IMR-90 (cell line): ENCODE measurements at regions not wholly inside any gene's neighbourhood (a gene's known extent, or its start where the extent isn't known, plus 50 kb on each side); places are given as distances from the start of the nearest gene placed in this dataset.
A peak's percentile ranks its signal among the peaks of the same experiment; 100 is the strongest.

Experiments used
- ATAC-seq: fragments of 200-7000 bp; cut with Tn5 transposase; 2 replicates; pipeline ENCODE4 v1.9.1; 2020; ENCODE audit warnings: low read depth, mild to moderate bottlenecking, moderate library complexity
- BruUV-seq: library from RNA; stranded (reverse); fragments of 400-500 nt; replicated peaks from 2 replicates; lab custom pipeline; 2021; lab: Mats Ljungman, UMichigan
- CTCF ChIA-PET: fragments of 300-600 bp; formaldehyde crosslinking; extraction: SDS; loops from one replicate; lab custom pipeline; 2021; ENCODE audit warnings: antibody characterized with exemption; lab: Yijun Ruan, JAX
- POLR2A ChIA-PET: fragments of 300-600 bp; sonication (Branson Sonifier 250); formaldehyde crosslinking; loops from one replicate; lab custom pipeline; 2022; ENCODE audit warnings: antibody characterized with exemption; ENCODE audit not compliant: unreplicated experiment; lab: Charles Lee
- DNase-seq: peaks from one replicate; pipeline ENCODE4 v3.0.0; 2013
- H2AFZ ChIP-seq: replicated peaks from 2 replicates; pipeline ENCODE3; 2013; ENCODE audit warnings: low read length, mild to moderate bottlenecking; ENCODE audit not compliant: poor library complexity
- H2AK5ac ChIP-seq: 2 replicates; pipeline ENCODE4 v1.6.1; 2013; ENCODE audit warnings: low read depth, low read length, inconsistent platforms
- H2AK9ac ChIP-seq: replicated peaks from 2 replicates; pipeline ENCODE3; 2013; ENCODE audit warnings: mild to moderate bottlenecking, low read depth, low read length, moderate library complexity; ENCODE audit not compliant: poor library complexity
- H2BK120ac ChIP-seq: 2 replicates; pipeline ENCODE4 v1.6.1; 2013; ENCODE audit warnings: low read depth, low read length, inconsistent platforms
- H2BK15ac ChIP-seq: 3 replicates; pipeline ENCODE4 v1.6.1; 2013; ENCODE audit warnings: low read depth, low read length, inconsistent platforms
- H2BK20ac ChIP-seq: 2 replicates; pipeline ENCODE4 v1.6.1; 2013; ENCODE audit warnings: low read depth, mild to moderate bottlenecking, inconsistent platforms, low read length, moderate library complexity
- H2BK5ac ChIP-seq: 2 replicates; pipeline ENCODE4 v1.6.1; 2013; ENCODE audit warnings: mild to moderate bottlenecking, low read depth, low read length, inconsistent platforms; ENCODE audit not compliant: poor library complexity, severe bottlenecking
- H3K14ac ChIP-seq: replicated peaks from 2 replicates; pipeline ENCODE4 v1.6.1; 2013; ENCODE audit warnings: low read depth, low read length, inconsistent platforms
- H3K18ac ChIP-seq: 2 replicates; pipeline ENCODE4 v1.6.1; 2013; ENCODE audit warnings: low read depth, low read length, control low read depth
- H3K23ac ChIP-seq: 2 replicates; pipeline ENCODE4 v1.6.1; 2013; ENCODE audit warnings: low read depth, low read length, inconsistent platforms
- H3K27ac ChIP-seq: 2 replicates; pipeline ENCODE4 v1.5.1; 2013; ENCODE audit warnings: mild to moderate bottlenecking, control low read depth, low read length; ENCODE audit not compliant: insufficient read depth
- H3K27me3 ChIP-seq: 2 replicates; pipeline ENCODE4 v1.6.1; 2013; ENCODE audit warnings: low read length; ENCODE audit not compliant: control insufficient read depth, insufficient read depth
- H3K36me3 ChIP-seq: 2 replicates; pipeline ENCODE4 v1.6.1; 2013; ENCODE audit warnings: low read length, mixed read lengths; ENCODE audit not compliant: control insufficient read depth, insufficient read depth
- H3K4ac ChIP-seq: 2 replicates; pipeline ENCODE4 v1.6.1; 2013; ENCODE audit warnings: low read depth, low read length, inconsistent platforms
- H3K4me1 ChIP-seq: 2 replicates; pipeline ENCODE4 v1.6.1; 2013; ENCODE audit warnings: low read length, mixed read lengths; ENCODE audit not compliant: control insufficient read depth, insufficient read depth
- H3K4me2 ChIP-seq: 2 replicates; pipeline ENCODE4 v1.6.1; 2013; ENCODE audit warnings: low read depth, mild to moderate bottlenecking, control low read depth, low read length, moderate library complexity
- H3K4me3 ChIP-seq: 2 replicates; pipeline ENCODE4 v1.5.1; 2013; ENCODE audit warnings: low read depth, mild to moderate bottlenecking, control low read depth, low read length, moderate library complexity; ENCODE audit not compliant: insufficient read depth
- H3K56ac ChIP-seq: 2 replicates; pipeline ENCODE4 v1.6.1; 2013; ENCODE audit warnings: low read length, inconsistent platforms; ENCODE audit not compliant: insufficient read depth; ENCODE audit errors: extremely low read depth
- H3K79me1 ChIP-seq, 2 experiments: 2 replicates each; pipeline ENCODE4 v1.6.1; 2013; ENCODE audit warnings: low read length in 2 of 2, inconsistent platforms in 1 of 2, low read depth in 1 of 2
- H3K9ac ChIP-seq: 2 replicates; pipeline ENCODE4 v1.6.1; 2013; ENCODE audit warnings: low read depth, low read length, control low read depth
- H3K9me1 ChIP-seq: 2 replicates; pipeline ENCODE4 v1.6.1; 2013; ENCODE audit warnings: low read length, inconsistent platforms; ENCODE audit not compliant: insufficient read depth
- H3K9me3 ChIP-seq: 2 replicates; pipeline ENCODE4 v1.6.1; 2013; ENCODE audit warnings: low read length; ENCODE audit not compliant: control insufficient read depth, insufficient read depth
- H4K20me1 ChIP-seq: 2 replicates; pipeline ENCODE4 v1.6.1; 2013; ENCODE audit warnings: low read length, inconsistent platforms; ENCODE audit not compliant: insufficient read depth
- H4K5ac ChIP-seq: 2 replicates; pipeline ENCODE4 v1.6.1; 2013; ENCODE audit warnings: mild to moderate bottlenecking, low read depth, low read length, control low read depth
- H4K8ac ChIP-seq, 2 experiments: 2 replicates each; pipeline ENCODE4 v1.6.1; 2013; ENCODE audit warnings: low read depth in 2 of 2, low read length in 2 of 2, control low read depth in 1 of 2, inconsistent platforms in 1 of 2
- H4K91ac ChIP-seq: 2 replicates; pipeline ENCODE4 v1.6.1; 2013; ENCODE audit warnings: low read depth, low read length, inconsistent platforms; ENCODE audit not compliant: insufficient read depth
- RFX5 ChIP-seq: IDR thresholded peaks from 2 replicates; pipeline ENCODE4 v1.8.0; 2012; ENCODE audit warnings: low read depth, mild to moderate bottlenecking, low read length, moderate library complexity
- WGBS, 2 experiments: methylation state at CpG; one replicate each; pipeline versions ENCODE4 v1.1.5 to v1.1.7; 2013; ENCODE audit warnings: missing lambda C conversion rate in 2 of 2; ENCODE audit not compliant: insufficient read length in 1 of 2; ENCODE audit errors: extremely low coverage in 2 of 2; 5-methylcytosine and 5-hydroxymethylcytosine counted together
- dilution Hi-C: fragments of 300-500 bp; cut with HindIII; formaldehyde crosslinking; loops from one replicate; pipeline ENCODE4 v1.14.3; 2018; ENCODE audit warnings: low sequenced_read_pairs; ENCODE audit not compliant: unreplicated experiment
- in situ Hi-C: fragments of 300-500 bp; cut with MboI; formaldehyde crosslinking; loops from 3 replicates; pipeline ENCODE4 v1.14.3; 2019; ENCODE audit warnings: low sequenced_read_pairs, inconsistent platforms, mixed read lengths
- intact Hi-C: fragments of 100-400 bp; cut with micrococcal nuclease; formaldehyde crosslinking; loops from 2 replicates; pipeline ENCODE4 v1.10.0; 2022

DNA sequence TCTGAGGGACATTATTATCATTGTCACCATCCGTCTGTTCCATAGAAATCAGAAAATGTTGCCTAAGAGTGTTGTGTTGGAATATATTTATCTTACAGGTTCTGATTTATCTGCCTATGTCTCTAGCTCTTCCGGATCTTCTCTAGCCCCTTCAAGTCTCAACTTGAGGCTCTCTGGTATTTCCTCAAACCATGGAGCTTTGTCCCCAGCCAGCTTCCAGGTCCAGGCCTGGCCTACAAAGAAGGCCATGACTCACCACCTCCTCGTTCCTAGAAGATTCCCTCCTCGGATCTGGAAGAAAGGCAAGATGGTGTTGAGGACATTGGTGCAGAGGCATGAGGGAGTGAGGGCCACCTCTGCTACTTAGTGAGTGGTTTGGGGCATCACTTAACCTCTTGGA lies 122.1 kb upstream of the TRIB2 start:
- Histone ChIP-seq H3K56ac (no peak overlapping the region), H3K4ac (no peak overlapping the region), H3K4me2 (no peak overlapping the region), H4K20me1 (no peaks in the 10 kb centered on the region), H2AK5ac (no peak overlapping the region), H3K9me3 (no peaks in the 10 kb centered on the region), H3K18ac (no peak overlapping the region), H3K36me3 (no peaks in the 10 kb centered on the region), H2BK15ac (no peak overlapping the region), H3K23ac (no peak overlapping the region), H3K9me1 (no peaks in the 10 kb centered on the region), H3K4me3 (no peak overlapping the region), H2BK20ac (no peak overlapping the region), H4K91ac (no peak overlapping the region), H2AFZ (peak overlapping the region; percentile 59), H4K8ac (no peak overlapping the region), H2AK9ac (no peak overlapping the region), H3K27ac (no peak overlapping the region), H3K79me1 (no peaks in the 10 kb centered on the region), H2BK120ac (no peak overlapping the region), H2BK5ac (no peak overlapping the region), H3K4me1 (no peaks in the 10 kb centered on the region), H4K5ac (no peak overlapping the region), H3K9ac (no peak overlapping the region), H3K27me3 (no peaks in the 10 kb centered on the region), H3K14ac (no peak overlapping the region)
- ChIA-PET POLR2A (no interaction called here), CTCF (no interaction called here)
- no CpG with 5 or more reads among the region's 4 CpGs for WGBS, 2 experiments
- in situ Hi-C loops, result no loop called here
- no TSS peak for BruUV-seq
- DNase-seq, result no peak
- dilution Hi-C loops, result no loop called here
- no peak for ATAC-seq
- TF ChIP-seq RFX5, result no peak
- intact Hi-C loops, result no loop called here
